OCI-M2 (cell line): ENCODE measurements at regions not wholly inside any gene's neighbourhood (a gene's known extent, or its start where the extent isn't known, plus 50 kb on each side); places are given as distances from the start of the nearest gene placed in this dataset.

Experiments used
- DNase-seq: peaks from one replicate; lab custom pipeline; 2025; ENCODE audit not compliant: unreplicated experiment; lab: John Stamatoyannopoulos, UW

GRCh38 chr18:2089396-2089795, 481.9 kb downstream of the METTL4 start:
- no peak for DNase-seq

GRCh38 chr18:2091937-2092336, 479.4 kb downstream of the METTL4 start:
- DNase-seq = no peak

DNA sequence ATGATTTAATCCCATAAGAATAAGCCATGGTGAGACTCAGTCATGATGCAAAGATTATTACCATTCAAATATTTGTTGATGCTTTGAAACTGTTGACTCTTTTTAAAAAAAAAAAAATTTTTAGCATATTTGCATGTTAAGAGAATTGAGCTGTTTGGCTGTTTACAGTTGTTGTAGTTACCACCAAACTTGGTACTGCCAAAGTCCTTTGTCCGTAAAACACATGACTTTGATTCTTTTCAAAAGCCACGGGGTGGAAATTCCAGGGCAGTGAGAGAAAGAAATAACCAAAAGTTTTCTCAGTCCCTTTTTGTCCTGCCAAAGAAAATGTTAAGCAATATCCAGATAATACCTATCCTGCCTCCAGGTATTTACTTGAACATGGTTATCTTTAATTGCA, 474.8 kb downstream of the METTL4 start:
- no peak for DNase-seq

DNA sequence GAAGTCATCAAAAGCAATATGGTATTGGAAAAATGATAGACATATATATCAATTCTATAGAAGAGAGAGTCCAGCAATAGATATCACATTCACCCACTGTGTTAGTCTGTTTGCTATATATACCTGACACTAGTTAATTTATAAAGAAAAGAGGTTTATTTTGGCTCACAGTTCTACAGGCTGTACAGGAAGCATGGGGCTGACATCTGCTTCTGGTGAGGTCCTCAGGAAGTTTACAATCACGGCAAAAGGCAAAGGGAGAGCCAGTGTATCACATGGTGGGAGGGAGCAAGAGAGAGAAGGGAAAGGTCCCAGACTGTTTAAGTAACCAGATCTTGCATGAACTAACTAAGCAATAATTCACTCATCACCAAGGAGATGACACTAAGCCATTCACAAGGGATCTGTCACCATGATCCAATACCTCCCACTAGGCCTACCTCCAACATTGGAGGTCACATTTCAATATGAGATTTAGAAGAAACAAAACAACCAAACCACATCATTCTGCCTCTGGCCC, 470.6 kb downstream of the METTL4 start:
- DNase-seq = no peak

- no peak for DNase-seq
Observed at GRCh38 chr18:2102022-2102421, 469.3 kb downstream of the METTL4 start.

GRCh38 chr18:2103299-2103698, 468.0 kb downstream of the METTL4 start:
- DNase-seq = no peak

GRCh38 chr18:2104620-2105462, 466.5 kb downstream of the METTL4 start:
- no peak for DNase-seq

GRCh38 chr18:2108591-2108990, 462.7 kb downstream of the METTL4 start:
- DNase-seq = no peak

GRCh38 chr18:2111456-2111855, 459.8 kb downstream of the METTL4 start:
- DNase-seq = no peak

- no peak for DNase-seq
Observed at GRCh38 chr18:2112435-2113045, 458.8 kb downstream of the METTL4 start.

DNA sequence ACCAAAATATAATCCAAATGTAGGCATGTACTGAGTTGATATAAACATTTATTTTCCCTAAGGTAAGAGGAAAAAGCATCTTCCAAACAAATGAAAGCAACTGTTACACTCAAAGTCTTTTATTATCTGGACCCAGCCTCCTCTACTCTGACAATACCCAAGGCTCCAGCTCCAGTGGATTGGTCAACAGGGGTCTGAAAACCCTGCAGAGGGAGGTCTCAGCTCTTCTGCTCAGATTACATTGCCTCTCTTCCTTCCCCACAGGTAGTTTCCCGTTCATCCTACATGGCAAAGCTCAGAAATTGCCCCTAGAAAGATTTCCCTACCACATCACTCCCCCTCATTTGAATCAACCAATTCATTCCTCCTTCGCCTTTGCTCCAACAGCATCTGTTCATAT, 457.0 kb downstream of the METTL4 start:
- DNase-seq = no peak

- DNase-seq = no peak
Observed at GRCh38 chr18:2114765-2115164, 456.5 kb downstream of the METTL4 start.

DNA sequence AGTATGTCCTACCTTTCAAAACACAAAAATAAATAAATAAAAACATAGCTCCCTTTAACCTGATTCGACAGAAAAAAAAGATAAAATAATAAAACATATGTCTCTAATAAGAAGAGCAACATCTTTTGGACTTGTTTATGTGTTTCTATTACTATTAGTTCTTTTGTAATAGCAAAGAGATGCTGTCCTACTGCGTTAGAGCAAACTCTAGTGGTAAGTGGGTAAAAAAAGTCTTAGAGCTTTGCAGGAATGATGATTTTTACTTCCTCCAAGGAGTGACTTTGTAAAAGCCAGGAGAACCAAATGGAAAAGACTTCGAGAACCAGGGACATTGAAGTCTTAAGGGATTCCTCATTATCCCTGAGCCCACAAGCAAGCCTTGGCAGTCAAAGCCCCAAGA, 450.1 kb downstream of the METTL4 start:
- no peak for DNase-seq

GRCh38 chr18:2123077-2123476, 448.2 kb downstream of the METTL4 start:
- no peak for DNase-seq

DNA sequence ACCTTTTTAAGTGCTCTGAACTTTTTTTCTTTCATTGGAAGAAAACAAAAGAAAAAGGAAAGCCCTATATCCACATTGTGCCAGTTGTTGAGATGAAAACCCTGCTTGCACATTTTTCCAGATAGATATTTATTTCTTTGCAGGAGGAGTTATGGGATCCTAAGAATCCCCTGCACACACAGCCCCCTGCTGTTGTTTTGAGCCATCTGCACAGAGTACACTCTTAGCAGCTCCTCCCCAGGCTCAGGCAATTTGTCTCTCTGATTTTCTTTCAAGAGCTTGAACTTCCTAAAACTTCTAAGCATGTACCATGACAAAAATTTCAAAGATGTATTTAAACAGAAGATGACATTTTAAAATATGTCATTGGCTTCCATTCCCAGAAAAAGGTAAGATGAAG, 436.9 kb downstream of the METTL4 start:
- no peak for DNase-seq

GRCh38 chr18:2135309-2135708, 436.0 kb downstream of the METTL4 start:
- no peak for DNase-seq

DNA sequence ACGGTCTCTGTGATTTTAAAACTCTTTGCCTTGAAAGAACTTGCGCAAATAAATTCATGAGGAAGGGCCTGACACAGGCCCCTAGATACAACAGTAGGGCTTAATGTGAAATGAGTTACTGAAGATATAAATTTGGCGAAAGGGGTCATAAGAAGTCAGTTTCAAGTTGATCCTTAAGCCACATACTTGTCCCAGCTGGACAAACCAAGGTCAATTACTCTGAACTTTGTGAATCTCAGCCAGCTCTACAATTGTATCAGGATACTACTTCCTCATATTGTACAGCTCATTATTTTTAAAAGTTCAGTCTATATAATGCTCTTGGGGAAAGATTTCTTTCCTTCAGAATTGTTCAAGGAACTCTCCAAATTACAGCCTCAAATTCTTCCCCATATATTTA, 432.8 kb downstream of the METTL4 start:
- DNase-seq = no peak

GRCh38 chr18:2139691-2140090, 431.6 kb downstream of the METTL4 start:
- no peak for DNase-seq

GRCh38 chr18:2143636-2144035, 427.7 kb downstream of the METTL4 start:
- no peak for DNase-seq

DNA sequence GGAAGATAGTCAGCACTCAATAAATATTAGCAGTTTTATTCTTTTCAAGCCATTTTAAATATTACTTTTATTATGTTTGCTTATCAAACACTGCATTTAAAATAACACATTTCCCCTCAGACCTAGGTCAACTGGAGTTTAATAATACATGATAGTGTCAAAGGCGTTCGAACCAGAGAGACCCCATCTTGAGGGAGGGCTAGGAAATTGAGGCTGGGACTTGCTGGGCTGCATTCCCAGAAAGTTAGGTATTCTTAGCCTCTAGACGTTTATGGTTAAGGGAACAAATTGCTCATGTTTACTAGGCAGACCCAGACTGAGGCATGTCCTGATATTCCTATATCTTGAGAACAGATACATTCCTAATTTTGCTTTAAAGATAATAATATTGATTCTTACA, 426.5 kb downstream of the METTL4 start:
- DNase-seq = no peak

GRCh38 chr18:2146092-2146491, 425.2 kb downstream of the METTL4 start:
- no peak for DNase-seq

- no peak for DNase-seq
Observed at GRCh38 chr18:2146754-2147153, 424.6 kb downstream of the METTL4 start.
